Natural killer cell (primary cell): ENCODE measurements at regions not wholly inside any gene's neighbourhood (a gene's known extent, or its start where the extent isn't known, plus 50 kb on each side); places are given as distances from the start of the nearest gene placed in this dataset.

ENCODE experiments used
- ATAC-seq, 3 donors: fragments of 150-1000 bp in 2 of 3; fragments of 200-7000 bp in 1 of 3; cut with Tn5 transposase; 1 replicate in 1 of 3; 2 replicates in 2 of 3; pipeline ENCODE4 v1.10.0; 2021; ENCODE audit warnings: mild to moderate bottlenecking in 2 of 3, moderate library complexity in 2 of 3
- DNase-seq, 2 donors: peaks; one replicate each; pipeline versions ENCODE4 v3.0.0 to v3.0.0-alpha.2; 2013 to 2021; ENCODE audit warnings: mixed read lengths in 1 of 2
- H3K27ac ChIP-seq: one replicate; pipeline ENCODE4 v1.5.1; 2013; ENCODE audit warnings: mild to moderate bottlenecking, low read length
- H3K27me3 ChIP-seq: one replicate; pipeline ENCODE4 v1.6.1; 2013; ENCODE audit warnings: low read length; ENCODE audit not compliant: control insufficient read depth, insufficient read depth
- H3K36me3 ChIP-seq: one replicate; pipeline ENCODE4 v1.6.1; 2013; ENCODE audit warnings: low read length; ENCODE audit not compliant: control insufficient read depth, insufficient read depth
- H3K4me1 ChIP-seq: one replicate; pipeline ENCODE4 v1.6.1; 2013; ENCODE audit warnings: low read length; ENCODE audit not compliant: control insufficient read depth, insufficient read depth
- H3K4me3 ChIP-seq: one replicate; pipeline ENCODE4 v1.5.1; 2013; ENCODE audit warnings: low read length
- H3K9me3 ChIP-seq: one replicate; pipeline ENCODE4 v1.6.1; 2013; ENCODE audit warnings: low read length; ENCODE audit not compliant: control insufficient read depth, insufficient read depth
- H3K27ac Mint-ChIP-seq, 2 donors: one replicate each; pipeline ENCODE4 v1.8.0; 2022; ENCODE audit warnings: mild to moderate bottlenecking in 2 of 2, mixed read lengths in 2 of 2, moderate library complexity in 1 of 2
- H3K27me3 Mint-ChIP-seq, 2 donors: one replicate each; pipeline ENCODE4 v1.8.0; 2022; ENCODE audit warnings: low read depth in 2 of 2, mixed read lengths in 2 of 2
- H3K36me3 Mint-ChIP-seq: one replicate; pipeline ENCODE4 v1.8.0; 2022; ENCODE audit warnings: mixed read lengths
- H3K4me1 Mint-ChIP-seq, 2 donors: one replicate each; pipeline ENCODE4 v1.8.0; 2022; ENCODE audit warnings: mixed read lengths in 2 of 2
- H3K4me3 Mint-ChIP-seq: one replicate; pipeline ENCODE4 v1.8.0; 2022; ENCODE audit warnings: mild to moderate bottlenecking, moderate library complexity, mixed read lengths
- H3K9me3 Mint-ChIP-seq, 2 donors: one replicate each; pipeline ENCODE4 v1.8.0; 2022; ENCODE audit warnings: mixed read lengths in 2 of 2
- CTCF ChIP-seq: fragments of 200-600 bp; IDR thresholded peaks from one replicate; pipeline ENCODE4 v1.8.0; 2022; ENCODE audit warnings: antibody characterized with exemption
- WGBS: methylation state at CpG from one replicate; pipeline ENCODE4 v1.1.7; 2013; ENCODE audit warnings: missing lambda C conversion rate; ENCODE audit not compliant: insufficient coverage; 5-methylcytosine and 5-hydroxymethylcytosine counted together
- intact Hi-C: fragments of 100-400 bp; cut with micrococcal nuclease; formaldehyde crosslinking; loops from one replicate; pipeline ENCODE4 v1.14.2; 2022

- H3K36me3 Mint-ChIP-seq, result no peaks in the 10 kb centered on the region
Measured at GRCh38 chr1:187721216-187721615, 892.5 kb downstream of the PLA2G4A start.

DNA sequence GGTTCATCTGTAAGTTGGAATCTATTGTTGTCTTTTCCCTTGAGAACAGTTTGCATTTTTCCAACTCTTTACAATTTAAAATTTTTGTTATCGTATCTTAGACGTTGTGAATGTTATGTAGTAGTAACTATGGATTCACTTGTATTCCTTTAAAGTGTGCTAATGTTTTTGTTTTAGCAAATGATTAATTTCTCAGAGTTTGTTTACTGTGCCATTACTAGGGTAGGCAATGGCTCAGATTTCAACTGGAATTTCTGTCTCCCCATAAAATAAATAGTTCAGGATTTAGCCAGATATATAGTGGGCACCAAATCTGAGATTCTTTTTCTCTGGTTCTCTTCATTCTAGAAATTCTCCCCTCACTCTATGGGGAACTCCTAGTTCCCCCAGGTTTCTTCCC, 896.5 kb downstream of the PLA2G4A start:
- ATAC-seq (no peak), DNase-seq (no peak)
- H3K9me3 Mint-ChIP-seq, result peaks cover 11 to 12% of the 10 kb centered on the region in 2 donors
- intact Hi-C loops, result no loop called here
- no peaks in the 10 kb centered on the region for H3K36me3 ChIP-seq
- H3K27ac Mint-ChIP-seq, result no peak overlapping the region
- no peak overlapping the region for H3K4me3 Mint-ChIP-seq
- WGBS, result no CpG with 5 or more reads among the region's 2 CpGs
- no peak for TF ChIP-seq CTCF
- H3K27me3 Mint-ChIP-seq, result no peaks in the 10 kb centered on the region
- H3K4me1 ChIP-seq, result no peaks in the 10 kb centered on the region
- no peak overlapping the region for H3K27ac ChIP-seq
- H3K9me3 ChIP-seq, result no peaks in the 10 kb centered on the region
- H3K27me3 ChIP-seq, result no peaks in the 10 kb centered on the region
- H3K36me3 Mint-ChIP-seq, result no peaks in the 10 kb centered on the region
- no peaks in the 10 kb centered on the region for H3K4me1 Mint-ChIP-seq
- H3K4me3 ChIP-seq, result no peak overlapping the region

More at GRCh38 chr1:187721216-187721615, 892.5 kb downstream of the PLA2G4A start:
- H3K9me3 ChIP-seq, result no peaks in the 10 kb centered on the region
- DNase-seq, result no peak
- no peaks in the 10 kb centered on the region for H3K27me3 ChIP-seq
- Mint-ChIP-seq H3K27me3 (no peaks in the 10 kb centered on the region), H3K27ac (no peak overlapping the region), H3K9me3 (peaks cover 11 to 16% of the 10 kb centered on the region in 2 donors), H3K4me1 (no peaks in the 10 kb centered on the region), H3K4me3 (no peak overlapping the region)
- intact Hi-C loops, result no loop called here
- H3K4me3 ChIP-seq, result no peak overlapping the region
- TF ChIP-seq CTCF, result no peak
- H3K27ac ChIP-seq, result no peak overlapping the region
- no peaks in the 10 kb centered on the region for H3K36me3 ChIP-seq
- H3K4me1 ChIP-seq, result no peaks in the 10 kb centered on the region
- ATAC-seq, result no peak

DNA sequence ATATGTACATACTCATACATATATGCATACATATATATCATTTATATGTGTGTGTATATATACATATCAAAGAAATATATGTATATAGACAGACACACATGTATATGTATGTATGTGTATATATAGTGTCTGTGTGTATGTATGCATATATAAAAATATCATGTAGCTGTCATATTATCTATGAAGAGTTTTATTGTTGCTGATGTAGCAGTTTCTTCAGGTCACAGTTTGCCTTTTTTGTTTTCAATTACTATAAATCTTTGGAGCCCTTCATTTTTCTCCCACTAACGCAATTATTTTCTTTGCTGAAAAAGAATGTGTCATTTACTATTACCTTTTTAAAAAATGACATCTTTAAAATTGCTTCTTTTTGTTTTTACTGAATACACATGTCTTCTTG, 904.5 kb downstream of the PLA2G4A start:
- 71% methylated on average over 1 of the region's 1 CpG for WGBS
- intact Hi-C loops, result no loop called here
- no peak overlapping the region for H3K4me3 ChIP-seq
- Mint-ChIP-seq H3K27ac (no peak overlapping the region), H3K9me3 (peaks cover 16 to 18% of the 10 kb centered on the region in 2 donors), H3K36me3 (no peaks in the 10 kb centered on the region), H3K4me1 (no peaks in the 10 kb centered on the region), H3K27me3 (no peaks in the 10 kb centered on the region), H3K4me3 (no peak overlapping the region)
- DNase-seq, result no peak
- no peak for TF ChIP-seq CTCF
- H3K27ac ChIP-seq, result no peak overlapping the region
- H3K4me1 ChIP-seq, result no peaks in the 10 kb centered on the region
- no peaks in the 10 kb centered on the region for H3K9me3 ChIP-seq
- H3K27me3 ChIP-seq, result no peaks in the 10 kb centered on the region
- no peak for ATAC-seq
- no peaks in the 10 kb centered on the region for H3K36me3 ChIP-seq

DNA sequence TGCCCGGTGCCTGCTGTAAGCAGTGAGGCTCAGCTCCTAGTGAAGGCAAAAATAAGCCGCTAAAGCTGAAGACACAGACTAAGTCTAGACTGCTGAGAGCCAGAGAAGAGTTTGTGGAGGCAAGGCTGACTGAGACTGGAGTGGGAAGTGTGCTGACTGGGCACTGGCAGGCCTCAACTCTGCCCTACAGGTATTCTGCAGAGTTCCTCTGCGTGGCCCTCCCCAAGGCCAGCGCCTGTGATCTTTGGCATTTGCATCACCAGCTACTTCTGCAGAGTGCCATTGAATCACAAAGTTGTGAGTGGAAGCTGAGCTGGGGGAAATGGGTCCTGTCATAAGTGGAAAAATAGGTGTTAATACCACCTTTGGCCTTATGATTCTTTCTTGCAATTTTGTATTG, 905.7 kb downstream of the PLA2G4A start:
- no peak overlapping the region for H3K27ac ChIP-seq
- 93% methylated on average over 4 of the region's 4 CpGs for WGBS
- intact Hi-C loops, result no loop called here
- Mint-ChIP-seq H3K4me3 (no peak overlapping the region), H3K36me3 (no peaks in the 10 kb centered on the region), H3K27ac (no peak overlapping the region), H3K9me3 (peaks cover 14 to 17% of the 10 kb centered on the region in 2 donors), H3K27me3 (no peaks in the 10 kb centered on the region), H3K4me1 (no peaks in the 10 kb centered on the region)
- no peaks in the 10 kb centered on the region for H3K27me3 ChIP-seq
- DNase-seq (no peak), ATAC-seq (no peak)
- no peak for TF ChIP-seq CTCF
- H3K4me3 ChIP-seq, result no peak overlapping the region
- no peaks in the 10 kb centered on the region for H3K4me1 ChIP-seq
- no peaks in the 10 kb centered on the region for H3K36me3 ChIP-seq
- H3K9me3 ChIP-seq, result no peaks in the 10 kb centered on the region
